Activated CD8-positive, alpha-beta T cell treated with anti-CD3 and anti-CD28 coated beads for 36 hours (primary cell): ENCODE measurements at regions not wholly inside any gene's neighbourhood (a gene's known extent, or its start where the extent isn't known, plus 50 kb on each side); places are given as distances from the start of the nearest gene placed in this dataset.

ENCODE experiments used
- ATAC-seq: fragments of 200-7000 bp; cut with Tn5 transposase; one replicate; pipeline ENCODE4 v1.10.0; 2021; ENCODE audit warnings: mild to moderate bottlenecking, moderate library complexity
- CTCF ChIA-PET: fragments of 350-600 bp; sonication (Branson Sonifier 250); formaldehyde crosslinking; loops from one replicate; lab custom pipeline; 2021; ENCODE audit warnings: antibody characterized with exemption; lab: Charles Lee
- POLR2A ChIA-PET: fragments of 350-600 bp; sonication (Branson Sonifier 250); formaldehyde crosslinking; loops from one replicate; lab custom pipeline; 2021; ENCODE audit warnings: antibody characterized with exemption; lab: Charles Lee
- DNase-seq: peaks from one replicate; pipeline ENCODE4 v3.0.0-alpha.2; 2020
- H3K27ac Mint-ChIP-seq: one replicate; pipeline ENCODE4 v1.8.0; 2021; ENCODE audit warnings: mild to moderate bottlenecking, mixed read lengths
- H3K27me3 Mint-ChIP-seq: one replicate; pipeline ENCODE4 v1.8.0; 2021; ENCODE audit warnings: mixed read lengths
- H3K36me3 Mint-ChIP-seq: one replicate; pipeline ENCODE4 v1.8.0; 2021; ENCODE audit warnings: low read depth, mixed read lengths
- H3K4me1 Mint-ChIP-seq: one replicate; pipeline ENCODE4 v1.8.0; 2021; ENCODE audit warnings: low read depth, mixed read lengths
- H3K4me3 Mint-ChIP-seq: one replicate; pipeline ENCODE4 v1.8.0; 2021; ENCODE audit warnings: mild to moderate bottlenecking, moderate library complexity, mixed read lengths
- H3K9me3 Mint-ChIP-seq: one replicate; pipeline ENCODE4 v1.8.0; 2021; ENCODE audit warnings: mixed read lengths
- intact Hi-C: fragments of 100-400 bp; cut with micrococcal nuclease; formaldehyde crosslinking; loops from one replicate; pipeline ENCODE4 v1.10.0; 2022
- TF ChIP-seq, protein P1 (sequence below): fragments of 200-600 bp; IDR thresholded peaks from one replicate; pipeline ENCODE4 v1.8.0; 2022; ENCODE audit warnings: antibody characterized with exemption, mild to moderate bottlenecking

GRCh38 chr3:124415446-124415960 lies 314.7 kb upstream of the UMPS start:
- CTCF ChIA-PET, result no interaction called here

GRCh38 chr3:124419303-124419702 lies 310.9 kb upstream of the UMPS start:
- ChIA-PET POLR2A (no interaction called here), CTCF (no interaction called here)
- intact Hi-C loops, result no loop called here
- ATAC-seq (no peak), DNase-seq (no peak)
- Mint-ChIP-seq H3K27ac (no peak overlapping the region), H3K36me3 (no peaks in the 10 kb centered on the region), H3K9me3 (no peaks in the 10 kb centered on the region), H3K4me3 (no peak overlapping the region), H3K4me1 (no peaks in the 10 kb centered on the region), H3K27me3 (peaks cover 5% of the 10 kb centered on the region)
- TF ChIP-seq, protein P1, sequence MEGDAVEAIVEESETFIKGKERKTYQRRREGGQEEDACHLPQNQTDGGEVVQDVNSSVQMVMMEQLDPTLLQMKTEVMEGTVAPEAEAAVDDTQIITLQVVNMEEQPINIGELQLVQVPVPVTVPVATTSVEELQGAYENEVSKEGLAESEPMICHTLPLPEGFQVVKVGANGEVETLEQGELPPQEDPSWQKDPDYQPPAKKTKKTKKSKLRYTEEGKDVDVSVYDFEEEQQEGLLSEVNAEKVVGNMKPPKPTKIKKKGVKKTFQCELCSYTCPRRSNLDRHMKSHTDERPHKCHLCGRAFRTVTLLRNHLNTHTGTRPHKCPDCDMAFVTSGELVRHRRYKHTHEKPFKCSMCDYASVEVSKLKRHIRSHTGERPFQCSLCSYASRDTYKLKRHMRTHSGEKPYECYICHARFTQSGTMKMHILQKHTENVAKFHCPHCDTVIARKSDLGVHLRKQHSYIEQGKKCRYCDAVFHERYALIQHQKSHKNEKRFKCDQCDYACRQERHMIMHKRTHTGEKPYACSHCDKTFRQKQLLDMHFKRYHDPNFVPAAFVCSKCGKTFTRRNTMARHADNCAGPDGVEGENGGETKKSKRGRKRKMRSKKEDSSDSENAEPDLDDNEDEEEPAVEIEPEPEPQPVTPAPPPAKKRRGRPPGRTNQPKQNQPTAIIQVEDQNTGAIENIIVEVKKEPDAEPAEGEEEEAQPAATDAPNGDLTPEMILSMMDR, result no peak

More at GRCh38 chr3:124415446-124415960, 314.7 kb upstream of the UMPS start:
- intact Hi-C loops, result no loop called here
- Mint-ChIP-seq H3K4me3 (no peak overlapping the region), H3K36me3 (no peaks in the 10 kb centered on the region), H3K9me3 (no peaks in the 10 kb centered on the region), H3K4me1 (no peaks in the 10 kb centered on the region), H3K27me3 (peaks cover 7% of the 10 kb centered on the region), H3K27ac (no peak overlapping the region)
- POLR2A ChIA-PET, result no interaction called here
- TF ChIP-seq, protein P1, result no peak
- DNase-seq, result no peak
- ATAC-seq, result no peak

- Mint-ChIP-seq H3K4me3 (no peak overlapping the region), H3K27ac (no peak overlapping the region), H3K4me1 (no peaks in the 10 kb centered on the region), H3K36me3 (no peaks in the 10 kb centered on the region), H3K9me3 (no peaks in the 10 kb centered on the region), H3K27me3 (peaks cover 5% of the 10 kb centered on the region)
- ATAC-seq (no peak), DNase-seq (no peak)
- TF ChIP-seq, protein P1, result no peak
- CTCF ChIA-PET, result no interaction called here
- POLR2A ChIA-PET, result no interaction called here
- intact Hi-C loops, result no loop called here
Observed at GRCh38 chr3:124420392-124420791, 309.9 kb upstream of the UMPS start.

DNA sequence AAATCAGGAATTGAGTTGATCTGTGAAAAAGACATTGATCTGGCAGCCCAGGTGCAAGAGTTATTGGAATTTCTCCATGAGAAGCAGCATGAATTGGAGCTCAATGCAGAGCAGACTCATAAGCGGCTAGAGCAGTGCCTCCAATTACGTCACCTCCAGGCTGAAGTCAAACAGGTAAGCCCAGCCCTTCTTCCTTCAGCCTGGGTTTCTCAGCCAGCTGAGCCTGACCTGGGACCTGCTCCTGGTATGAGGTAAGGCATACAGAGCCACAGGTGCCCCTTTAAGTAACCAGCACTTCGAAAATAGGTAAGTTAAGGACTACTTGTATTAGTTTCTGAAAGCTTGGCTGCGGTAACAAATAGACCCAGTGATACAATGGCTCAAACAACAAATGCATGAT lies 307.4 kb upstream of the UMPS start:
- POLR2A ChIA-PET, result no interaction called here

DNA sequence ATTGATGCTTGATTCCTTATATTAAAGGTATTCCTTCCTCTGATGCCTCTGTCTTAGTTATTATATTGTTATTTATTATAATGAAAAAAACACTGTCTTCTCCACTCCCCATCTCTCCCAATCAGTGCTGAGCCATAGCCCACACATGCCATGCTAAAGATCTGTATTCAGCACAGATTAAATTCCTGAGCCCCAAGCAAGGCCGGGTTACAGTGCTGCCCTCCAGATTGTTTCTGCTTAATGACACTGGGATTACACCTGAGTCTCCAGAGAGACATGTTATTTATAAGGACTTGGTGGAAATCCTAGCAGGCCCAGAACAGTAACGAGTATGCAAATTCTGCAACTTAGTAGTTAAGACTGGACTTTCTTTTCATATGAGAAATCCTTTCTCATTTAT lies 305.9 kb upstream of the UMPS start:
- Mint-ChIP-seq H3K4me3 (no peak overlapping the region), H3K4me1 (no peaks in the 10 kb centered on the region), H3K9me3 (no peaks in the 10 kb centered on the region), H3K27ac (no peak overlapping the region), H3K27me3 (peaks cover 1% of the 10 kb centered on the region), H3K36me3 (no peaks in the 10 kb centered on the region)
- intact Hi-C loops, result no loop called here
- TF ChIP-seq, protein P1, result no peak
- no peak for DNase-seq
- ATAC-seq, result no peak
- CTCF ChIA-PET, result no interaction called here
- POLR2A ChIA-PET, result no interaction called here

More for the DNA sequence above, 307.4 kb upstream of the UMPS start:
- Mint-ChIP-seq H3K27me3 (peaks cover 4% of the 10 kb centered on the region), H3K4me1 (no peaks in the 10 kb centered on the region), H3K4me3 (no peak overlapping the region), H3K9me3 (no peaks in the 10 kb centered on the region), H3K27ac (no peak overlapping the region), H3K36me3 (no peaks in the 10 kb centered on the region)
- no peak for ATAC-seq
- CTCF ChIA-PET, result no interaction called here
- no peak for DNase-seq
- TF ChIP-seq, protein P1, result no peak
- intact Hi-C loops, result no loop called here
